Prostate gland (tissue), 2 donors: ENCODE measurements at regions not wholly inside any gene's neighbourhood (a gene's known extent, or its start where the extent isn't known, plus 50 kb on each side); places are given as distances from the start of the nearest gene placed in this dataset.

Source experiments
- DNase-seq: peaks from one replicate; pipeline ENCODE4 v3.0.0-alpha.2; 2019; ENCODE audit warnings: low spot score
- H3K27ac ChIP-seq, 2 donors: fragments of 200-600 bp; sonication (generic); 2 replicates each; pipeline ENCODE4 v1.5.1; 2017 to 2019
- H3K27me3 ChIP-seq: fragments of 200-600 bp; sonication (generic); replicated peaks from 2 replicates; pipeline ENCODE4 v1.5.1; 2019; ENCODE audit not compliant: insufficient read depth
- H3K36me3 ChIP-seq, 2 donors: fragments of 200-600 bp; sonication (generic); 1 replicate in 1 of 2; 2 replicates in 1 of 2; pipeline versions ENCODE4 v1.5.1 to v1.8.1; 2017 to 2019
- H3K4me1 ChIP-seq: fragments of 200-600 bp; sonication (generic); replicated peaks from 2 replicates; pipeline ENCODE4 v1.5.1; 2019
- H3K4me3 ChIP-seq, 2 donors: fragments of 200-600 bp; sonication (generic); 2 replicates each; pipeline ENCODE4 v1.5.1; 2017 to 2019
- H3K9me3 ChIP-seq: fragments of 200-600 bp; sonication (generic); 2 replicates; pipeline ENCODE4 v1.5.1; 2017
- POLR2A ChIP-seq: fragments of 450-650 bp; IDR thresholded peaks from one replicate; pipeline ENCODE4 v1.6.1; 2016; ENCODE audit warnings: antibody characterized with exemption, mild to moderate bottlenecking
- POLR2AphosphoS5 ChIP-seq: sonication (generic); formaldehyde crosslinking; IDR thresholded peaks from one replicate; pipeline ENCODE4 v1.6.1; 2017; ENCODE audit warnings: antibody characterized with exemption
- WGBS: methylation state at CpG from one replicate; pipeline ENCODE4 v1.1.5; 2018; 5-methylcytosine and 5-hydroxymethylcytosine counted together
- intact Hi-C: fragments of 100-400 bp; cut with DNase I; formaldehyde crosslinking; loops from one replicate; pipeline ENCODE4 v1.14.2; 2022
- TF ChIP-seq, protein P1 (sequence below), 4 experiments: fragments of 200-600 bp in 2 of 4; fragments of 450-650 bp in 2 of 4; sonication (generic) in 2 of 4; IDR thresholded peaks; 1 replicate in 3 of 4; 2 replicates in 1 of 4; pipeline ENCODE4 v1.5.1; 2016 to 2019; ENCODE audit warnings: antibody characterized with exemption in 4 of 4, mild to moderate bottlenecking in 2 of 4, moderate library complexity in 2 of 4

GRCh38 chr2:15112216-15112615, 448.9 kb downstream of the NBAS start:
- whole genome bisulfite sequencing = 88% methylated on average over 1 of the region's 1 CpG
- no peak for DNase-seq
- Histone ChIP-seq H3K36me3 (no peaks in the 10 kb centered on the region), H3K27ac (no peak overlapping the region), H3K4me3 (no peak overlapping the region), H3K4me1 (no peaks in the 10 kb centered on the region), H3K9me3 (no peaks in the 10 kb centered on the region), H3K27me3 (no peaks in the 10 kb centered on the region)
- intact Hi-C loops = no loop called here
- TF ChIP-seq POLR2AphosphoS5 (no peak), POLR2A (no peak)
- TF ChIP-seq, protein P1, sequence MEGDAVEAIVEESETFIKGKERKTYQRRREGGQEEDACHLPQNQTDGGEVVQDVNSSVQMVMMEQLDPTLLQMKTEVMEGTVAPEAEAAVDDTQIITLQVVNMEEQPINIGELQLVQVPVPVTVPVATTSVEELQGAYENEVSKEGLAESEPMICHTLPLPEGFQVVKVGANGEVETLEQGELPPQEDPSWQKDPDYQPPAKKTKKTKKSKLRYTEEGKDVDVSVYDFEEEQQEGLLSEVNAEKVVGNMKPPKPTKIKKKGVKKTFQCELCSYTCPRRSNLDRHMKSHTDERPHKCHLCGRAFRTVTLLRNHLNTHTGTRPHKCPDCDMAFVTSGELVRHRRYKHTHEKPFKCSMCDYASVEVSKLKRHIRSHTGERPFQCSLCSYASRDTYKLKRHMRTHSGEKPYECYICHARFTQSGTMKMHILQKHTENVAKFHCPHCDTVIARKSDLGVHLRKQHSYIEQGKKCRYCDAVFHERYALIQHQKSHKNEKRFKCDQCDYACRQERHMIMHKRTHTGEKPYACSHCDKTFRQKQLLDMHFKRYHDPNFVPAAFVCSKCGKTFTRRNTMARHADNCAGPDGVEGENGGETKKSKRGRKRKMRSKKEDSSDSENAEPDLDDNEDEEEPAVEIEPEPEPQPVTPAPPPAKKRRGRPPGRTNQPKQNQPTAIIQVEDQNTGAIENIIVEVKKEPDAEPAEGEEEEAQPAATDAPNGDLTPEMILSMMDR (IDR thresholded peaks at IDR 0.05) = no peak

DNA sequence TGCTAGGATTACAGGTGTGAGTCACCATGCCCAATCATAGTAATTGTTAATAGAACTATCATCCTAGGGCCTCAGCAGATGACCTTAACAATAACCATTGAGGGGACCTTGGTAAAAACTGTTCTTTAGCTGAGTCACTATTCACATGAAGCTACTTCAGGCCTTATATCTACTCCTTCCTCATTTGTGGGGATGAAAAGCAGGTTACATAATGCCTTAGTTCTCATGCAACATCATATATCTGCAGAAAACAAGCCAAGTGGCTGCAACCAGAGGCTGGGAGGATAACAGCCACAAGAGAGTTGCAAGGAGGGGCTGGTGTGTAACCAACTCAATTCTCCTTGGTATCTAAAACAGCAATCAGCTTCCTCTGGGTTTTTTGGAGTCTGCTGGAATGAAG, 445.4 kb downstream of the NBAS start:
- intact Hi-C loops = no loop called here
- Histone ChIP-seq H3K4me1 (no peaks in the 10 kb centered on the region), H3K9me3 (no peaks in the 10 kb centered on the region), H3K27ac (no peak overlapping the region), H3K4me3 (no peak overlapping the region), H3K36me3 (no peaks in the 10 kb centered on the region), H3K27me3 (no peaks in the 10 kb centered on the region)
- no peak for DNase-seq
- TF ChIP-seq, protein P1 (IDR thresholded peaks at IDR 0.05) = no peak
- TF ChIP-seq POLR2AphosphoS5 = no peak

DNA sequence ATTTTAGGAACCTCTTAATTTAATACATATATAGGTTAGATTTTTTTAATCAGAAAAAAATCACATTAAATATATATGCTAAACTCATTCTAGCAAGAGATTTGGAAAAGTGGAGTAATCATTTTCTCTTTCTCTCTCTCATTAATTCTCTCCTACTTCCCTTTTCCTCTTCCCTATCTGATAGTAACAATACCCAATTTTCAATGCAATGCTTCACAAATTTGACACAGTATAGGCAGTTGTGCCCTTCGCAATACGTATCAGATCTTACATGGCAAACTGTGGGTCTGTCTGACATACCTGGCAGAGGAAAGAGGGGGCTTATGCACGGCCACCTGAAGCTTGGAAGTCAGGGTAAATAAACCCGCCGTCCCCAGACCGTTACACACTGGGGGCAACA, 444.3 kb downstream of the NBAS start:
- H3K9me3 ChIP-seq = no peaks in the 10 kb centered on the region
- intact Hi-C loops = no loop called here
- no peaks in the 10 kb centered on the region for H3K36me3 ChIP-seq
- no peaks in the 10 kb centered on the region for H3K27me3 ChIP-seq
- WGBS = 94% methylated on average over 6 of the region's 6 CpGs
- DNase-seq = no peak
- TF ChIP-seq, protein P1 (IDR thresholded peaks at IDR 0.05) = no peak
- TF ChIP-seq POLR2A (no peak), POLR2AphosphoS5 (no peak)
- H3K4me3 ChIP-seq = no peak overlapping the region
- H3K27ac ChIP-seq = no peak overlapping the region
- H3K4me1 ChIP-seq = no peaks in the 10 kb centered on the region
